HepG2 (cell line): ENCODE measurements at regions not wholly inside any gene's neighbourhood (a gene's known extent, or its start where the extent isn't known, plus 50 kb on each side); places are given as distances from the start of the nearest gene placed in this dataset.

Experiments
- ATAC-seq: fragments of 200-7000 bp; cut with Tn5 transposase; 3 replicates; pipeline ENCODE4 v1.9.1; 2020; ENCODE audit warnings: mild to moderate bottlenecking, moderate library complexity
- BruUV-seq: library from RNA; stranded (reverse); fragments of 400-500 nt; replicated peaks from 2 replicates; lab custom pipeline; 2021; lab: Mats Ljungman, UMichigan
- CTCF ChIA-PET: fragments of 300-600 bp; formaldehyde crosslinking; extraction: SDS; loops from one replicate; lab custom pipeline; 2021; ENCODE audit warnings: low total read pairs, inconsistent platforms, low intra/inter-chr PET ratio; lab: Yijun Ruan, JAX
- POLR2A ChIA-PET: fragments of 350-600 bp; sonication (Branson Sonifier 250); formaldehyde crosslinking; loops from one replicate; lab custom pipeline; 2020; ENCODE audit warnings: antibody characterized with exemption, inconsistent platforms; lab: Yijun Ruan, JAX
- DNase-seq: peaks from one replicate; pipeline ENCODE4 v3.0.0-alpha.2; 2015; ENCODE audit warnings: low spot score
- FAIRE-seq: peaks from 3 replicates; lab custom pipeline; 2011; peaks lifted over from hg19 to GRCh38; lab: Jason Lieb, UNC
- H2AFZ ChIP-seq: one replicate; pipeline ENCODE4 v1.6.1; 2011; ENCODE audit warnings: low read length, inconsistent platforms
- H3K27ac ChIP-seq: fragments of 300-600 bp; 3 replicates; pipeline ENCODE4 v1.8.0; 2011; ENCODE audit warnings: mixed run types, mild to moderate bottlenecking, mixed read lengths, low read length, inconsistent platforms; ENCODE audit not compliant: insufficient read depth; ENCODE audit errors: extremely low read length
- H3K27me3 ChIP-seq, 2 experiments: fragments of 200-600 bp in 1 of 2; 2 replicates in 1 of 2; 3 replicates in 1 of 2; pipeline versions ENCODE4 v1.6.0 to v1.8.0; 2011; ENCODE audit warnings: low read length in 2 of 2, mild to moderate bottlenecking in 2 of 2, moderate library complexity in 2 of 2, inconsistent platforms in 1 of 2; ENCODE audit not compliant: insufficient read depth in 2 of 2, control insufficient read depth in 1 of 2
- H3K36me3 ChIP-seq, 2 experiments: fragments of 200-600 bp in 1 of 2; replicated peaks in 1 of 2; 2 replicates in 1 of 2; 3 replicates in 1 of 2; pipeline versions ENCODE4 v1.5.1 to v1.8.0; 2011; ENCODE audit warnings: low read length in 2 of 2, inconsistent platforms in 1 of 2; ENCODE audit not compliant: insufficient read depth in 2 of 2, control insufficient read depth in 1 of 2
- H3K4me1 ChIP-seq: 2 replicates; pipeline ENCODE4 v1.5.1; 2012; ENCODE audit warnings: low read length, inconsistent platforms; ENCODE audit not compliant: insufficient read depth
- H3K4me2 ChIP-seq: 2 replicates; pipeline ENCODE4 v1.6.0; 2011; ENCODE audit warnings: low read depth, low read length, inconsistent platforms
- H3K4me3 ChIP-seq, 3 experiments: fragments of 200-600 bp in 1 of 3; sonication (generic), shearing (Covaris generic) in 1 of 3; replicated peaks in 1 of 3; 2 replicates each; pipeline ENCODE4 v1.5.1; 2011 to 2016; ENCODE audit warnings: low read length in 3 of 3, inconsistent platforms in 2 of 3, low read depth in 2 of 3, mild to moderate bottlenecking in 2 of 3, control low read depth in 1 of 3, mixed read lengths in 1 of 3; ENCODE audit not compliant: insufficient read depth in 1 of 3
- H3K79me2 ChIP-seq: one replicate; pipeline ENCODE4 v1.6.1; 2011; ENCODE audit warnings: low read length, inconsistent platforms; ENCODE audit not compliant: insufficient read depth
- H3K9ac ChIP-seq: 2 replicates; pipeline ENCODE4 v1.6.0; 2011; ENCODE audit warnings: mild to moderate bottlenecking, low read depth, low read length, inconsistent platforms; ENCODE audit not compliant: insufficient read depth
- H3K9me3 ChIP-seq: 2 replicates; pipeline ENCODE4 v1.5.1; 2012; ENCODE audit warnings: mild to moderate bottlenecking, low read length
- H4K20me1 ChIP-seq: 2 replicates; pipeline ENCODE4 v1.6.0; 2011; ENCODE audit warnings: inconsistent platforms, mild to moderate bottlenecking, low read length, moderate library complexity; ENCODE audit not compliant: insufficient read depth
- DPF2 ChIP-seq: sonication (generic); formaldehyde crosslinking; IDR thresholded peaks from 2 replicates; pipeline ENCODE4 v1.4.0; 2020; ENCODE audit warnings: mild to moderate bottlenecking, low read depth, missing genetic modification reagents, borderline replicate concordance
- EEA1 ChIP-seq: sonication (generic); formaldehyde crosslinking; IDR thresholded peaks from 2 replicates; pipeline ENCODE4 v1.5.1; 2020; ENCODE audit warnings: mild to moderate bottlenecking, missing genetic modification reagents, borderline replicate concordance
- GATAD2A ChIP-seq: IDR thresholded peaks from 2 replicates; pipeline ENCODE4 v1.6.1; 2016
- HNRNPUL1 ChIP-seq: fragments of 200-400 bp; formaldehyde crosslinking; IDR thresholded peaks from 2 replicates; pipeline ENCODE4 v1.6.1; 2017; ENCODE audit warnings: low read depth, mild to moderate bottlenecking, low read length, moderate library complexity
- MAFG ChIP-seq: sonication (generic); formaldehyde crosslinking; IDR thresholded peaks from 2 replicates; pipeline ENCODE4 v1.5.1; 2020; ENCODE audit warnings: mild to moderate bottlenecking, missing genetic modification reagents
- PCBP2 ChIP-seq: fragments of 200-400 bp; formaldehyde crosslinking; optimal IDR thresholded peaks from 2 replicates; pipeline ENCODE3; 2018; ENCODE audit warnings: low read length, low read depth; ENCODE audit not compliant: poor library complexity, severe bottlenecking
- SOX13 ChIP-seq, 3 experiments: fragments of 450-650 bp in 1 of 3; sonication (generic) in 1 of 3; formaldehyde crosslinking in 1 of 3; IDR thresholded peaks in 2 of 3; conservative IDR thresholded peaks in 1 of 3; 2 replicates each; pipeline versions ENCODE4 v1.5.0 to v1.6.1; 2016 to 2020; ENCODE audit warnings: antibody characterized with exemption in 1 of 3, mild to moderate bottlenecking in 1 of 3, missing compliant biosample characterization in 1 of 3, missing genetic modification reagents in 1 of 3, moderate library complexity in 1 of 3
- THAP11 ChIP-seq: IDR thresholded peaks from 2 replicates; pipeline ENCODE4 v1.6.1; 2016; ENCODE audit warnings: missing biosample characterization, missing genetic modification reagents
- ZNF235 ChIP-seq: sonication (generic); formaldehyde crosslinking; IDR thresholded peaks from 2 replicates; pipeline ENCODE4 v1.8.1; 2023; ENCODE audit warnings: mild to moderate bottlenecking, missing genetic modification reagents, borderline replicate concordance
- WGBS: methylation state at CpG from one replicate; pipeline ENCODE4 v1.1.6; 2017; ENCODE audit warnings: low lambda C conversion rate; 5-methylcytosine and 5-hydroxymethylcytosine counted together
- in situ Hi-C: cut with HindIII; loops from 2 replicates; pipeline ENCODE4 v1.10.0; 2017; ENCODE audit warnings: low pct_unique_long_range_greater_than_20kb; ENCODE audit not compliant: extremely low pct_ligation_motif_present
- intact Hi-C: fragments of 100-400 bp; cut with micrococcal nuclease; formaldehyde crosslinking; loops from one replicate; pipeline ENCODE4 v1.10.0; 2022; ENCODE audit not compliant: unreplicated experiment
- TF ChIP-seq, protein P1 (sequence below): sonication (generic); formaldehyde crosslinking; IDR thresholded peaks from 2 replicates; pipeline ENCODE4 v1.4.0; 2020; ENCODE audit warnings: missing genetic modification reagents, borderline replicate concordance
- TF ChIP-seq, protein P2 (sequence below): sonication (generic); formaldehyde crosslinking; IDR thresholded peaks from 2 replicates; pipeline ENCODE4 v1.8.1; 2023; ENCODE audit warnings: mild to moderate bottlenecking, missing genetic modification reagents, borderline replicate concordance
- TF ChIP-seq, protein P3 (sequence below): sonication (generic); formaldehyde crosslinking; IDR thresholded peaks from 2 replicates; pipeline ENCODE4 v1.4.0; 2020; ENCODE audit warnings: missing genetic modification reagents
- TF ChIP-seq, protein P4 (sequence below): sonication (generic); formaldehyde crosslinking; IDR thresholded peaks from 2 replicates; pipeline ENCODE4 v1.5.0; 2020; ENCODE audit warnings: mild to moderate bottlenecking, missing genetic modification reagents, borderline replicate concordance

DNA sequence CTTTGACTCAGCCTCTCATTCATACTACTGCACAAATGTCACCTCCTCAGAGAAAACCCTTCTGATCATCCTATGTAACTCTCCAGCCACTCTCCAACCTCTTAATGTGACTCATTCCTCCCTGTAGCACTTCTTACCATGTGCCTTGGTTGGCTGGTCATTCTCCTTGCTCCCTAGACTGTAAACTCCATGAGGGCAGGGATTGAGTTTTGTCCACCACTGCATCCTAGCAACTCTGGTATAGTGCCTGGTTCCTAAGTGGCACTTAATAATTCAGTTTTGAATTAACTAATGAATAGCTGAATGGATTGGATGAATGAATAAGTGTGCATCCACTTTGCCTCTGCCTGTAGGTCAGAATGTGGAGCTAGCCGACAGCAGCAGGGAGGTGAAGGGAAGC, 202.5 kb upstream of the HES1 start (continued):
- TF ChIP-seq, protein P1, sequence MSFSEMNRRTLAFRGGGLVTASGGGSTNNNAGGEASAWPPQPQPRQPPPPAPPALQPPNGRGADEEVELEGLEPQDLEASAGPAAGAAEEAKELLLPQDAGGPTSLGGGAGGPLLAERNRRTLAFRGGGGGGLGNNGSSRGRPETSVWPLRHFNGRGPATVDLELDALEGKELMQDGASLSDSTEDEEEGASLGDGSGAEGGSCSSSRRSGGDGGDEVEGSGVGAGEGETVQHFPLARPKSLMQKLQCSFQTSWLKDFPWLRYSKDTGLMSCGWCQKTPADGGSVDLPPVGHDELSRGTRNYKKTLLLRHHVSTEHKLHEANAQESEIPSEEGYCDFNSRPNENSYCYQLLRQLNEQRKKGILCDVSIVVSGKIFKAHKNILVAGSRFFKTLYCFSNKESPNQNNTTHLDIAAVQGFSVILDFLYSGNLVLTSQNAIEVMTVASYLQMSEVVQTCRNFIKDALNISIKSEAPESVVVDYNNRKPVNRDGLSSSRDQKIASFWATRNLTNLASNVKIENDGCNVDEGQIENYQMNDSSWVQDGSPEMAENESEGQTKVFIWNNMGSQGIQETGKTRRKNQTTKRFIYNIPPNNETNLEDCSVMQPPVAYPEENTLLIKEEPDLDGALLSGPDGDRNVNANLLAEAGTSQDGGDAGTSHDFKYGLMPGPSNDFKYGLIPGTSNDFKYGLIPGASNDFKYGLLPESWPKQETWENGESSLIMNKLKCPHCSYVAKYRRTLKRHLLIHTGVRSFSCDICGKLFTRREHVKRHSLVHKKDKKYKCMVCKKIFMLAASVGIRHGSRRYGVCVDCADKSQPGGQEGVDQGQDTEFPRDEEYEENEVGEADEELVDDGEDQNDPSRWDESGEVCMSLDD = no peak
- TF ChIP-seq SOX13 (IDR thresholded peaks at IDR 0.05) (no peak), SOX13 (CRISPR knock-in tag; conservative IDR thresholded peaks at IDR 0.05 in 1 of 2, IDR thresholded peaks at IDR 0.05 in 1 of 2) (no peak), PCBP2 (no peak)
- TF ChIP-seq, protein P2, sequence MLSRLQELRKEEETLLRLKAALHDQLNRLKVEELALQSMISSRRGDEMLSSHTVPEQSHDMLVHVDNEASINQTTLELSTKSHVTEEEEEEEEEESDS = no peak

DNA sequence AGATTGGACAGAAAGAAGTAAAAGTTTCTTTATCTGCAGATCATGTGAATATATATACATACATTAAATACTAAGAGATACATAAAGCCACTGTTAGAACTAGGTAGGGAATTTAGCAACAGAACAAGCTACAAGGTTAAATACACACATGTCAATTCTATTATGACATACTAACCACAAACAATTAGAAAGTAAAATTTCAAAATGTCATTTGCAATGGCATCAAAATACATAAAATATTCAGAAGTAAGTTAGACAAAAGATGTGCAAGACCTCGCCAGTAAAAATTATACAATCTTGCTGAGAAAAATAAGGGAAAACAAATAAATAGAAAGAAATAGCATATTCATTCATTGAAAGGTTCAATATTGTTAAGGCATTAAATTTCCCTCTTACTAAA, 200.0 kb upstream of the HES1 start:
- Histone ChIP-seq H3K27ac (no peak overlapping the region), H3K9ac (no peak overlapping the region), H2AFZ (no peak overlapping the region), H3K4me3 (no peak overlapping the region), H4K20me1 (no peaks in the 10 kb centered on the region), H3K36me3 (no peaks in the 10 kb centered on the region), H3K79me2 (no peaks in the 10 kb centered on the region), H3K27me3 (peaks cover 0 to 4% of the 10 kb centered on the region in 2 experiments; a peak in 1 of 5 replicates), H3K4me1 (no peaks in the 10 kb centered on the region), H3K4me2 (no peak overlapping the region), H3K9me3 (no peaks in the 10 kb centered on the region)
- CTCF ChIA-PET = no interaction called here
- TF ChIP-seq ZNF235 (CRISPR knock-in tag) (no peak), HNRNPUL1 (no peak), MAFG (CRISPR knock-in tag) (no peak), EEA1 (CRISPR knock-in tag) (no peak), DPF2 (CRISPR knock-in tag) (no peak), GATAD2A (CRISPR knock-in tag) (no peak), THAP11 (CRISPR knock-in tag) (no peak)
- TF ChIP-seq, protein P3, sequence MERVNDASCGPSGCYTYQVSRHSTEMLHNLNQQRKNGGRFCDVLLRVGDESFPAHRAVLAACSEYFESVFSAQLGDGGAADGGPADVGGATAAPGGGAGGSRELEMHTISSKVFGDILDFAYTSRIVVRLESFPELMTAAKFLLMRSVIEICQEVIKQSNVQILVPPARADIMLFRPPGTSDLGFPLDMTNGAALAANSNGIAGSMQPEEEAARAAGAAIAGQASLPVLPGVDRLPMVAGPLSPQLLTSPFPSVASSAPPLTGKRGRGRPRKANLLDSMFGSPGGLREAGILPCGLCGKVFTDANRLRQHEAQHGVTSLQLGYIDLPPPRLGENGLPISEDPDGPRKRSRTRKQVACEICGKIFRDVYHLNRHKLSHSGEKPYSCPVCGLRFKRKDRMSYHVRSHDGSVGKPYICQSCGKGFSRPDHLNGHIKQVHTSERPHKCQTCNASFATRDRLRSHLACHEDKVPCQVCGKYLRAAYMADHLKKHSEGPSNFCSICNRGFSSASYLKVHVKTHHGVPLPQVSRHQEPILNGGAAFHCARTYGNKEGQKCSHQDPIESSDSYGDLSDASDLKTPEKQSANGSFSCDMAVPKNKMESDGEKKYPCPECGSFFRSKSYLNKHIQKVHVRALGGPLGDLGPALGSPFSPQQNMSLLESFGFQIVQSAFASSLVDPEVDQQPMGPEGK = no peak
- TF ChIP-seq, protein P4, sequence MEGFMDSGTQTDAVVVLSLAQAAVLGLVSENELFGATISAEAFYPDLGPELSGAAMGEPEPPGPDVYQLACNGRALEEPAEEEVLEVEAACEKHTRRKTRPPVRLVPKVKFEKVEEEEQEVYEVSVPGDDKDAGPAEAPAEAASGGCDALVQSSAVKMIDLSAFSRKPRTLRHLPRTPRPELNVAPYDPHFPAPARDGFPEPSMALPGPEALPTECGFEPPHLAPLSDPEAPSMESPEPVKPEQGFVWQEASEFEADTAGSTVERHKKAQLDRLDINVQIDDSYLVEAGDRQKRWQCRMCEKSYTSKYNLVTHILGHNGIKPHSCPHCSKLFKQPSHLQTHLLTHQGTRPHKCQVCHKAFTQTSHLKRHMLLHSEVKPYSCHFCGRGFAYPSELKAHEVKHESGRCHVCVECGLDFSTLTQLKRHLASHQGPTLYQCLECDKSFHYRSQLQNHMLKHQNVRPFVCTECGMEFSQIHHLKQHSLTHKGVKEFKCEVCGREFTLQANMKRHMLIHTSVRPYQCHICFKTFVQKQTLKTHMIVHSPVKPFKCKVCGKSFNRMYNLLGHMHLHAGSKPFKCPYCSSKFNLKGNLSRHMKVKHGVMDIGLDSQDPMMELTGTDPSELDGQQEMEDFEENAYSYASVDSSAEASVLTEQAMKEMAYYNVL (CRISPR knock-in tag) = no peak
- intact Hi-C loops = no loop called here
- 2% methylated on average over 1 of the region's 1 CpG for WGBS
- FAIRE-seq (no peak), DNase-seq (no peak), ATAC-seq (no peak)
- POLR2A ChIA-PET = no interaction called here
- in situ Hi-C loops = no loop called here
- no TSS peak for BruUV-seq
